Activated CD4-positive, alpha-beta T cell treated with anti-CD3 and anti-CD28 coated beads for 36 hours (primary cell): ENCODE measurements at regions not wholly inside any gene's neighbourhood (a gene's known extent, or its start where the extent isn't known, plus 50 kb on each side); places are given as distances from the start of the nearest gene placed in this dataset.

Experiments
- ATAC-seq: fragments of 200-7000 bp; cut with Tn5 transposase; one replicate; pipeline ENCODE4 v1.10.0; 2021; ENCODE audit warnings: mild to moderate bottlenecking, moderate library complexity
- CTCF ChIA-PET: fragments of 350-600 bp; sonication (Branson Sonifier 250); formaldehyde crosslinking; loops from one replicate; lab custom pipeline; 2021; ENCODE audit warnings: antibody characterized with exemption; lab: Charles Lee
- POLR2A ChIA-PET: fragments of 350-600 bp; sonication (Branson Sonifier 250); formaldehyde crosslinking; loops from one replicate; lab custom pipeline; 2021; ENCODE audit warnings: antibody characterized with exemption, inconsistent platforms; lab: Charles Lee
- DNase-seq: peaks from one replicate; pipeline ENCODE4 v3.0.0-alpha.2; 2020
- H3K27ac Mint-ChIP-seq: one replicate; pipeline ENCODE4 v1.8.0; 2021; ENCODE audit warnings: mixed read lengths
- H3K27me3 Mint-ChIP-seq: one replicate; pipeline ENCODE4 v1.8.0; 2021; ENCODE audit warnings: mixed read lengths
- H3K36me3 Mint-ChIP-seq: one replicate; pipeline ENCODE4 v1.8.0; 2021; ENCODE audit warnings: low read depth, mixed read lengths
- H3K4me1 Mint-ChIP-seq: one replicate; pipeline ENCODE4 v1.8.0; 2021; ENCODE audit warnings: mixed read lengths
- H3K4me3 Mint-ChIP-seq: one replicate; pipeline ENCODE4 v1.8.0; 2021; ENCODE audit warnings: mild to moderate bottlenecking, moderate library complexity, mixed read lengths
- H3K9me3 Mint-ChIP-seq: one replicate; pipeline ENCODE4 v1.8.0; 2021; ENCODE audit warnings: low read depth, mixed read lengths
- intact Hi-C, 2 experiments: fragments of 100-400 bp; cut with DNase I in 1 of 2; cut with micrococcal nuclease in 1 of 2; formaldehyde crosslinking; loops; one replicate each; pipeline versions ENCODE4 v1.14.2 to v1.15.1; 2022 to 2024; cut with DNase I, micrococcal nuclease

DNA sequence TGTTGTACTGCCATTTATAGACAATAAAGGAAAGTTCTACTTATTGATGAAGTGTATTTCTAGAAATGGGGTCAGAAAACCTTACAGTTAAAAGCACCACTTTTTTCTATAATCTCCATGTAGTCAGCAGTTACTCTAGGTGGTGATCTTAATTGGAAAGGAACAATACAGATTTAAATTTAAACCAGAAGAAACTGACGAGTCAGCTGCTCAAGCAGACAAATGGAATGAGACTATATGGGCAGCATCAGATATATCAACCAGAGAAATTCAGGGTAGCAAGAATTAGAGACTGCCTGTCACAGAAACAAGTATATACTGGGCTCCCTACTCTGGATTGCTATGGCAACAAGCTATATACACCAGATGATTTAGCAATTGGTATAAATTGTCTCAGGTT lies 99.6 kb upstream of the SCG2 start:
- Mint-ChIP-seq H3K36me3 (no peaks in the 10 kb centered on the region), H3K4me3 (no peak overlapping the region), H3K9me3 (no peaks in the 10 kb centered on the region), H3K27me3 (peaks cover 15% of the 10 kb centered on the region), H3K4me1 (peaks cover 18% of the 10 kb centered on the region), H3K27ac (no peak overlapping the region)
- no peak for DNase-seq
- CTCF ChIA-PET = no interaction called here
- no peak for ATAC-seq
- intact Hi-C loops = no loop called here
- POLR2A ChIA-PET = no interaction called here

DNA sequence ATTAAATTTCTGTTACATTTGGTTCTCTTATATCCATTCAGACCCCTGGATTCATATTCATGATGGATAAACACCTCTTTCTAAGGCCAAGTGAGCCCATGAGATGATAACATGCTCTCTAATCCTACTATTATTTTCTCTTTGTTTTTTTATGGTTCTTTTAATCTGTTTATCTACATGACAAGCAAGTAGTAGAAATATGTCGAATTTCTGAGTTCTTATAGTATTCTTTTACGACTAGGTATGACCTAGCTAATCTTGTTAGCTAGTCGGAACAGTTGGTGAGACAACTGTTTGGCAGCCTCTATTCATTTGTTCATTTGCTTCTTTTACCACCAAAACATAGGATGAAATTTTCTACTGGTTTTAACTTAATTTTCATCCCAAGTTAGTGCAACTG lies 98.1 kb upstream of the SCG2 start:
- POLR2A ChIA-PET = no interaction called here
- Mint-ChIP-seq H3K27ac (peak overlapping the region; percentile 13), H3K4me1 (peaks cover 19% of the 10 kb centered on the region), H3K9me3 (no peaks in the 10 kb centered on the region), H3K27me3 (peaks cover 17% of the 10 kb centered on the region), H3K4me3 (no peak overlapping the region), H3K36me3 (no peaks in the 10 kb centered on the region)
- ATAC-seq (no peak), DNase-seq (no peak)
- intact Hi-C loops = no loop called here
- CTCF ChIA-PET = interaction anchor here (0.7 kb wide), 1 partner anchor 270 kb away, joined by 3 read pairs; no protein-coding TSS in a partner anchor

DNA sequence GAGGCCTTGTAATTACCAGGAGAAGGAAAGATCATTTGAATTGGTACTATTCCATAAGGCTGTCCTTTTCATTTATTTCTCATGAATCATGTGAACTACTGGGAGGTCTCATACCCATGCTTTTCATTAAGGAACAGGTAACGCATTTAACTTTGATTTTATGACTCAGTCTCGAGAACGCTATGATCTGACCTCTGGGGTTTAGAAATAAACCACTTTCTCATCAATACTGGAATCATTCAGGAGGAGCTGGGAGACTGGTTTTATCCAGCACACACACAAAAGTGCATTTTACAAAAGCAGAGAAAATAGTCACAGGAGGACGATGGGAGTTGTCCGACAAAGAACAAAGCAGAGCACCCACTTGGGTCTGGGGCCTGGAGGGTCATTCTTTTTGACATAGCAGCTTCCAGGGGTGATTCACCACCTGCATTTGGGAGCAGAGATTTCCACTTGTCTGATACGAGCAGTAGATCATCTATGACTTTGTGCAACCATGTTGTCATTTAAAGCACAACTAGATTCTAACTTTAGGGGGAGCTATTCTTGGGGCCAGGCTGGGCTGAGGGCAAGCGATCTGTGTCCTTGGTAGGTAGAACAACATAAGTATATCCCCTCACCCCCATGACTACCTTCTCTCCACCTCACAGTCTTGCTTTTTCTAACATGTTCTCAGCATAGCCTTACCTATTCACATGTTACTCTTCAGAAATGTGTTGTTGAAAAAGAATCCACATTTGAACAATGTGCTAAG lies 95.9 kb upstream of the SCG2 start:
- Mint-ChIP-seq H3K4me1 (peaks cover 19% of the 10 kb centered on the region), H3K36me3 (no peaks in the 10 kb centered on the region), H3K4me3 (no peak overlapping the region), H3K9me3 (no peaks in the 10 kb centered on the region), H3K27ac (no peak overlapping the region), H3K27me3 (peaks cover 16% of the 10 kb centered on the region)
- no peak for DNase-seq
- ChIA-PET CTCF (interaction anchor here (1.1 kb wide), 1 partner anchor 31 kb away, joined by 4 read pairs; no protein-coding TSS in a partner anchor), POLR2A (no interaction called here)
- intact Hi-C loops = loop anchor here (10.0 kb wide), 2 partner anchors 247 to 723 kb away; partner anchors contain the start of gene WDFY1 (in 1 of the 2)
- ATAC-seq = no peak

DNA sequence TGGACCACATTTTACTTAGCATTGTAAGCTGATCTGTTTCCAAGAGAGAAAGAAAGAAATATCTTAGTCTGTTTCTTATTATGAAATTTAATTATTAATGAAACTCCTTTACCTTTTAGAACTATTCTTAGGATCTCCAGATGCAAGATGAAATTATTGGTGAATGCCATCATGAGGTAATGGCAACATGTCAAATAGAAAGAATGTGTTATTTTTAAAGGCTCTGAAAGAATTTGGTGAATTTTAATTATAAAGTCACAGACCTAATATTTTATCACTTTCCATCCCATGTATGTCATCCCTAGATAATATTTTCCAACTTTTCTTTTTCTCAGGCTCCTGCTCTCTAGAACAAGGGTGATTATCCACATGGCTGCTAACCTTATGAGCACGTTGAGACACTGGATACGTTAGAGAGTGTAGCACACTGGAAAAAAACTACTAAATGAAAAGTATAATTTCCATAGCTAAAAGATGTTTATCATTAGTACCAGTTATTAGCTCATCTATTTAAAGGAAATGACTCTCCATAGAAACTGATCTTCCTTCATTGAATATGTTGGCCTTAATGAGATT lies 95.2 kb upstream of the SCG2 start:
- Mint-ChIP-seq H3K4me1 (peaks cover 19% of the 10 kb centered on the region), H3K9me3 (no peaks in the 10 kb centered on the region), H3K27ac (no peak overlapping the region), H3K27me3 (peaks cover 15% of the 10 kb centered on the region), H3K36me3 (no peaks in the 10 kb centered on the region), H3K4me3 (no peak overlapping the region)
- intact Hi-C loops = loop anchor here (10.0 kb wide), 2 partner anchors 247 to 723 kb away; partner anchors contain the start of gene WDFY1 (in 1 of the 2)
- DNase-seq = no peak
- no peak for ATAC-seq
- ChIA-PET CTCF (interaction anchor here (0.6 to 1.1 kb wide), 2 partner anchors 31 to 243 kb away, joined by 3 to 4 read pairs; no protein-coding TSS in a partner anchor), POLR2A (no interaction called here)

DNA sequence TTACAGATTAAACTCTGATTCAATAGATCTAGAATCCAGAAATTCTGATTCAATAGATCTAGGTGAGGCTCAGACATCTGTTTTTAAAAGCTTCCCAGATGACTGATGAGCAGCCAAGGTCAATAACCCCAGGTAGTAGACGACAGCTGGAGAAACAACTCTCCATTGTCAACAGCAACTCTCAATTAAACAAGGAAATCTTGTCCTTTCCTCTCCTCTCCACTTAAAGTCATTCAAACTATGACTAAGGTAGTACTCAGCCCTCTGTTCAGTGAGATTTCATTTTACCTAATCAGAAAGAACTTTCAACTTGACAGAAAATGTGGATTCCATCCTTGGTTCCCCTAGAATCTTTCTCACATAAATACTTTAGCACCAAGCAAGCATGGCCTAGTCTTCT lies 94.6 kb upstream of the SCG2 start:
- Mint-ChIP-seq H3K36me3 (no peaks in the 10 kb centered on the region), H3K4me1 (peaks cover 19% of the 10 kb centered on the region), H3K27ac (no peak overlapping the region), H3K4me3 (no peak overlapping the region), H3K27me3 (peaks cover 18% of the 10 kb centered on the region), H3K9me3 (no peaks in the 10 kb centered on the region)
- ChIA-PET CTCF (no interaction called here), POLR2A (no interaction called here)
- DNase-seq (no peak), ATAC-seq (no peak)
- intact Hi-C loops = loop anchor here (10.0 kb wide), 2 partner anchors 248 to 722 kb away; partner anchors contain the start of gene WDFY1 (in 1 of the 2)

DNA sequence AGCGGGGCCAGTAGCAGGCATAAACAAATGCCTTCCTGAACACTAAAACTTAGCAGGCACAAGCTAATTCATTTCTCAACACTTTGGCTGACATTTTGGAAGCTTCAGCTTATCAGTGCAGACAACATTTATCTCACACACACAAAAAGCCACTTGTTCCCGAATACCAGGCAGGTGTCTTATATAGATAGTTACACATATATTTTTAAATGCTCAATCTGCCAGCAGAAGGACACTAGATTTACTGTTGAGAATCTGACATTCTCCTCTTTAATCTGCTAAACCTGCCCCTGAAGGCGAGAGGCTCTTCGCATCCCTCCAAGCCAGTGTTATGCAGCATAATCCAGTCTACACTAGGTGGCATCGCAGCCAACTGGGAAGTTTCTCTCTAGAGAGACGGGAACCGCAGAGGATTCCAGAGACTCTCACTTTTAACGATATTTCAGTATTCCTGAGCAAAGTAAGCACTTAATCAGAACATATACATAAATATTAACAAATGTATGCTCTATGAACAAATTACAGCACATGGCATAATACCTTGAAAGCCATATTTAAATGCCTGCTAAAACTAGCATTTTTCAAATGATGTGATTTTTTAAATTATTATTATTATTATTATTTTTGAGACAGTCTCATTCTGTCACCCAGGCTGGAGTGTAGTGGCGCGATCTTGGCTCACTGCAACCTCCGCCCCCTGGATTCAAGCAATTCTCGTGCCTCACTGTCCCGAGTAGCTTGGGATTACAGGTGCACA lies 90.2 kb upstream of the SCG2 start:
- ATAC-seq = no peak
- Mint-ChIP-seq H3K9me3 (no peaks in the 10 kb centered on the region), H3K27ac (no peak overlapping the region), H3K4me3 (no peak overlapping the region), H3K27me3 (peaks cover 11% of the 10 kb centered on the region), H3K4me1 (peaks cover 4% of the 10 kb centered on the region), H3K36me3 (no peaks in the 10 kb centered on the region)
- DNase-seq = peak; percentile 24
- ChIA-PET CTCF (interaction anchor here (1.2 to 1.3 kb wide), 2 partner anchors 24 to 26 kb away, joined by 3 to 5 read pairs; no protein-coding TSS in a partner anchor), POLR2A (no interaction called here)
- intact Hi-C loops = loop anchor here (10.0 kb wide), 2 partner anchors 252 to 718 kb away; partner anchors contain the start of gene WDFY1 (in 1 of the 2)

DNA sequence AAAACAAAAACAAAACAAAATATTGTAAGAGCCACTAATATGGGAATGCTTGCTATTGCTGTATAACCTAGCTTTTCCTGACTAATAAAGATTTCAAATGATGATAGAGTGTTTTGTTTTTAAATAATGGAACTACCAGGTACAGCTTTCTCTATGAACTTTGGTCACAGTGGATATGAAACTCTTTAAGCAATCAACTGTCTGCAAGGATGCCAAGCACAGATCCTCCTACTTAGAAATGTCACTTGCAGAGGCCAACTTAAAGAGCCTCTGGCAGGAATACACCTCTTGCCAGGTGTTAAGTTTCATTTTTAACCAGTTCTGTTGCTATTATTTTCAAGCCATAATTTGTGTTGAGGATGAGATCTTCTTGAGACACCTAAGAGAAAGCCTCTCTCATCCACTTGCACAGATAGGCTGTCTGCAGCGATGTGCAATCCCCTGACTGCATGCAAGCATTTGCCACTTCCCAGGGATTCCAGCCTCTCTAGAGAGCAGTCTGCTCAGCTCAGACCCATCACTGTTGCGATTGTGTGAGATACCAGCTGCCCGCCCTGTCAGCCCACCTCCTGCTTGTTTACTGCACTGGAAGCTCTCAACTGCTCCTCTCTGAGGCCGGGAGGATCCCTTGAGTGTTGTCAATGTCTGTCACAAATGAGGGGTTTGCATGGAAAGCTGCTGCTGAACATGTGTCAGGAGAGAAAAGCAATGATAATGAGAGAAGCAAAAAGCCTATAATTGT lies 86.1 kb upstream of the SCG2 start:
- Mint-ChIP-seq H3K27me3 (peaks cover 8% of the 10 kb centered on the region), H3K9me3 (no peaks in the 10 kb centered on the region), H3K4me3 (no peak overlapping the region), H3K4me1 (no peaks in the 10 kb centered on the region), H3K36me3 (no peaks in the 10 kb centered on the region), H3K27ac (no peak overlapping the region)
- ATAC-seq (no peak), DNase-seq (no peak)
- intact Hi-C loops = no loop called here
- POLR2A ChIA-PET = no interaction called here
- CTCF ChIA-PET = no interaction called here

DNA sequence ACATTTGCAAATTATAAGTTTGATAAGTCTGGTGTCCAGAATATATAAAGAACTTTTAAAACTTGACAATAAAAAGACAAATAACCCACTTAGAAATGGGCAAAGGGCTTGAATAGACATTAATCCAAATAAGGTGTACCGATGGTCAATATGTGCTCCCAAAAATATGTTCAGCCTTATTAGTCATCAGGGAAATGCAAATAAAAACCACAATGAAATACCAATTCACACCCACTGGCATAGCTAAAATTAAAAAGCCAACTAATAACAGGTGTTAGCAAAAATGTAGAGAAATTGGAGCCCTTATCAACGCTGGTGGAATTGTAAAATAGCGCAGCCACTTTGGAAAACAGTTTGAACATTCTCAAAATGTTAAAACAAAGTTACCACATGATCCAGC lies 79.0 kb upstream of the SCG2 start:
- Mint-ChIP-seq H3K4me3 (no peak overlapping the region), H3K27ac (no peak overlapping the region), H3K4me1 (no peaks in the 10 kb centered on the region), H3K9me3 (no peaks in the 10 kb centered on the region), H3K36me3 (no peaks in the 10 kb centered on the region), H3K27me3 (peaks cover 3% of the 10 kb centered on the region)
- ChIA-PET CTCF (no interaction called here), POLR2A (no interaction called here)
- DNase-seq (no peak), ATAC-seq (no peak)
- intact Hi-C loops = no loop called here

DNA sequence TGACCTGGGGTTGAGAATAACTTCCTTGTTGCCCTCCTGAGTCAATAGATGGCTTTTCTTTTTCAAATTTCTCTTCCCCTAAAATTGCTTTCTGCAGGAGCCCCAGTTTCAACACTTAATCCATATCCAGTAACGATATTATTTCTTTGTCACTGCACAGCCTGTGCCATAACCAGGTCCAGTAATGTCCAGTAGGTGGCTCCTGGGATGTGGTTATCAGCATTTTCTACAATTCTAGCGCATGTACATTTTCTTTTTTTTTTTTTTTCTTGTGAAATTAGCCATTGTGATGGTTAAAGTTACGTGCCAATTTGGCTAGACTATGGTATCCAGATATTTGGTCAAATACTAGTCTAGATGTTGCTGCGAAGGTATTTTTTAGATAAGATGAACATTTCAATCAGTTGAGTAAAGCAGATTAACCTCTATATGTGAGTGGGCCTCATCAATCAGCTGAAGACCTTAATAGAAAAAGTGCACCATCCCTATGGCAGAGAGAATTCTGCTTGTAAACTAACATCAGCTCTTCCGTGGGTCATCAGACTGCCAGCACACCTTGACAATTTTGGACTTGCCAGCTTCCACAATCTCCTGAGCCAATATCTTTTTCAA lies 72.9 kb upstream of the SCG2 start:
- CTCF ChIA-PET = no interaction called here
- peaks cover 8% of the 10 kb centered on the region for H3K27me3 Mint-ChIP-seq
- H3K36me3 Mint-ChIP-seq = no peaks in the 10 kb centered on the region
- no peaks in the 10 kb centered on the region for H3K9me3 Mint-ChIP-seq
- H3K4me3 Mint-ChIP-seq = no peak overlapping the region
- ATAC-seq (no peak), DNase-seq (no peak)
- POLR2A ChIA-PET = no interaction called here
- no peaks in the 10 kb centered on the region for H3K4me1 Mint-ChIP-seq
- intact Hi-C loops = no loop called here
- H3K27ac Mint-ChIP-seq = no peak overlapping the region

DNA sequence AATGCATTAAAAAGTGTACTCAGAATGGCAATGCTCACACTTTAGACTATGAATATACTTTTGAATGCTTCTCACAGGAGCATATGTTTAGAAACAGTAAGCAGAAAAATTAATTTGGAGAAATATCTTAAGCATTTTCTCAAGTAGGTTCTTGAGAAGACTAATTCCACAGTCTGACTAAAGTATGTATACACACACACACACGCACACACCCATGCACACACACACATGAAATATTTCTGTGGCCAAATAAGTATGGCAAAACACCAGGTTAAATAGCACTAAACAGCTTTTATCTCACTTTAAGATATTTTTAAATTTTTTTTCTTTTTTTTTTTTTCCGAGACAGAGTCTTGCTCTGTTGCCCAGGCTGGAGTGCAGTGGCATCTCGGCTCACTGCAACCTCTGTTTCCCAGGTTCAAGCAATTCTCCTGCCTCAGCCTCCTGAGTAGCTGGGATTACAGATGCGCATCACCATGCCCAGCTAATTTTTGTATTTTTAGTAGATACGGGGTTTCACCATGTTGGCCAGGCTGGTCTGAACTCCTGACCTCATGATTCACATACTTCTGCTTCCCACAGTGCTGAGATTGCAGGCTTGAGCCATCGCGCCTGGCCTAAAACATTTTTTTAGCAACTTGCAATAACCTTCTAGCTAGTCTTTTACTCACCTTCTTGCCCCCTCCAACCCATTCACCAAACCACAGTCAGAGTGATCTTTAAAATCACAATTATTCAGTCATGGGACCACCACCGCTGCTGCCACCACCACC lies 67.5 kb upstream of the SCG2 start:
- intact Hi-C loops = no loop called here
- no peak for DNase-seq
- no peak for ATAC-seq
- H3K9me3 Mint-ChIP-seq = no peaks in the 10 kb centered on the region
- no peak overlapping the region for H3K4me3 Mint-ChIP-seq
- no peaks in the 10 kb centered on the region for H3K4me1 Mint-ChIP-seq
- ChIA-PET POLR2A (no interaction called here), CTCF (interaction anchor here (0.5 to 0.6 kb wide), 2 partner anchors 30 to 76 kb away, joined by 3 read pairs; no protein-coding TSS in a partner anchor)
- H3K27me3 Mint-ChIP-seq = peaks cover 10% of the 10 kb centered on the region
- no peaks in the 10 kb centered on the region for H3K36me3 Mint-ChIP-seq
- no peak overlapping the region for H3K27ac Mint-ChIP-seq
